Endothelial cell of umbilical vein (primary cell): ENCODE measurements at regions not wholly inside any gene's neighbourhood (a gene's known extent, or its start where the extent isn't known, plus 50 kb on each side); places are given as distances from the start of the nearest gene placed in this dataset.

Experiments
- BruUV-seq: library from RNA; stranded (reverse); fragments of 400-500 nt; replicated peaks from 2 replicates; lab custom pipeline; 2021; lab: Mats Ljungman, UMichigan
- CTCF ChIA-PET: fragments of 300-600, 350-600 bp; sonication (Branson Sonifier 250); formaldehyde crosslinking; loops from one replicate; lab custom pipeline; 2021; ENCODE audit warnings: antibody characterized with exemption, inconsistent platforms; lab: Charles Lee
- POLR2A ChIA-PET: fragments of 300-600, 350-600 bp; sonication (Branson Sonifier 250); formaldehyde crosslinking; loops from one replicate; lab custom pipeline; 2021; ENCODE audit warnings: antibody characterized with exemption, inconsistent platforms; lab: Charles Lee
- DNase-seq: peaks from one replicate; pipeline ENCODE4 v3.0.0-alpha.2; 2011; ENCODE audit warnings: low read depth, low spot score
- FAIRE-seq: peaks from 2 replicates; lab custom pipeline; 2011; peaks lifted over from hg19 to GRCh38; lab: Jason Lieb, UNC
- H2AFZ ChIP-seq: 2 replicates; pipeline ENCODE4 v1.6.0; 2012; ENCODE audit warnings: low read depth, low read length, control low read depth, inconsistent platforms
- H3K27ac ChIP-seq: 2 replicates; pipeline ENCODE4 v1.5.1; 2011; ENCODE audit warnings: low read depth, mild to moderate bottlenecking, control low read depth, low read length, moderate library complexity; ENCODE audit not compliant: insufficient read depth
- H3K27me3 ChIP-seq, 2 experiments: 2 replicates each; pipeline versions ENCODE4 v1.6.0 to v1.6.1; 2011; ENCODE audit warnings: low read length in 2 of 2, mixed read lengths in 1 of 2; ENCODE audit not compliant: control insufficient read depth in 2 of 2, insufficient read depth in 2 of 2
- H3K36me3 ChIP-seq, 2 experiments: 2 replicates in 1 of 2; 3 replicates in 1 of 2; pipeline ENCODE4 v1.5.1; 2011; ENCODE audit warnings: low read length in 2 of 2, mild to moderate bottlenecking in 1 of 2, moderate library complexity in 1 of 2; ENCODE audit not compliant: control insufficient read depth in 2 of 2, insufficient read depth in 2 of 2; ENCODE audit errors: extremely low read depth in 1 of 2
- H3K4me1 ChIP-seq: 3 replicates; pipeline ENCODE4 v1.5.1; 2011; ENCODE audit warnings: mild to moderate bottlenecking, low read length; ENCODE audit not compliant: control insufficient read depth, insufficient read depth; ENCODE audit errors: extremely low read depth
- H3K4me2 ChIP-seq: 2 replicates; pipeline ENCODE4 v1.6.1; 2011; ENCODE audit warnings: low read length, control low read depth, mixed read lengths; ENCODE audit not compliant: insufficient read depth
- H3K4me3 ChIP-seq, 3 experiments: fragments of 200-600 bp in 1 of 3; sonication (generic), shearing (Covaris generic) in 1 of 3; replicated peaks in 1 of 3; 2 replicates each; pipeline ENCODE4 v1.5.1; 2011 to 2016; ENCODE audit warnings: control low read depth in 3 of 3, low read length in 3 of 3, mild to moderate bottlenecking in 2 of 3, inconsistent platforms in 1 of 3, low read depth in 1 of 3, moderate library complexity in 1 of 3; ENCODE audit not compliant: insufficient read depth in 1 of 3
- H3K79me2 ChIP-seq: 2 replicates; pipeline ENCODE4 v1.6.0; 2012; ENCODE audit warnings: low read length, inconsistent platforms; ENCODE audit not compliant: control insufficient read depth, insufficient read depth
- H3K9ac ChIP-seq: replicated peaks from 2 replicates; pipeline ENCODE3; 2011; ENCODE audit warnings: low read length, control low read depth; ENCODE audit not compliant: insufficient read depth; ENCODE audit errors: extremely low read depth
- H3K9me1 ChIP-seq: replicated peaks from 3 replicates; pipeline ENCODE4 v1.6.0; 2011; ENCODE audit warnings: mild to moderate bottlenecking, low read length; ENCODE audit not compliant: control insufficient read depth, insufficient read depth; ENCODE audit errors: extremely low read depth
- H3K9me3 ChIP-seq: replicated peaks from 2 replicates; pipeline ENCODE4 v1.5.1; 2012; ENCODE audit warnings: low read length, inconsistent platforms; ENCODE audit not compliant: control insufficient read depth, insufficient read depth
- H4K20me1 ChIP-seq: replicated peaks from 2 replicates; pipeline ENCODE3; 2011; ENCODE audit warnings: mild to moderate bottlenecking, low read length; ENCODE audit not compliant: control insufficient read depth, insufficient read depth; ENCODE audit errors: extremely low read depth
- EZH2 ChIP-seq: IDR thresholded peaks from 2 replicates; pipeline ENCODE4 v1.6.1; 2012; ENCODE audit warnings: borderline replicate concordance, low read depth, mild to moderate bottlenecking, moderate library complexity, low read length, inconsistent platforms; ENCODE audit not compliant: severe bottlenecking
- FOS ChIP-seq: IDR thresholded peaks from 2 replicates; pipeline ENCODE4 v1.6.1; 2011; ENCODE audit warnings: mild to moderate bottlenecking, low read length, moderate library complexity, borderline replicate concordance; ENCODE audit not compliant: insufficient read depth
- GATA2 ChIP-seq: IDR thresholded peaks from 2 replicates; pipeline ENCODE4 v1.7.0; 2011; ENCODE audit warnings: low read depth, mild to moderate bottlenecking, moderate library complexity, mixed read lengths, low read length; ENCODE audit not compliant: insufficient read length, insufficient read depth
- JUN ChIP-seq: IDR thresholded peaks from 2 replicates; pipeline ENCODE4 v1.6.1; 2011; ENCODE audit warnings: borderline replicate concordance, low read depth; ENCODE audit not compliant: insufficient read length, insufficient read depth
- MAX ChIP-seq: IDR thresholded peaks from 2 replicates; pipeline ENCODE4 v1.6.1; 2011; ENCODE audit not compliant: insufficient read depth, insufficient read length
- MYC ChIP-seq: IDR thresholded peaks from one replicate; pipeline ENCODE4 v1.6.1; 2011; ENCODE audit warnings: mild to moderate bottlenecking, low read depth, low read length
- POLR2A ChIP-seq: IDR thresholded peaks from 2 replicates; pipeline ENCODE4 v1.6.1; 2012; ENCODE audit warnings: low read depth, mild to moderate bottlenecking, control low read depth, low read length
- POLR2AphosphoS5 ChIP-seq: IDR thresholded peaks from 2 replicates; pipeline ENCODE4 v1.6.1; 2012; ENCODE audit warnings: low read depth, mild to moderate bottlenecking, control low read depth, low read length, moderate library complexity; ENCODE audit not compliant: insufficient read depth
- dilution Hi-C: fragments of 300-500 bp; cut with MboI; formaldehyde crosslinking; loops from one replicate; pipeline ENCODE4 v1.15.0; 2019; ENCODE audit warnings: low sequenced_read_pairs; ENCODE audit not compliant: extremely low pct_ligation_motif_present
- intact Hi-C: fragments of 100-400 bp; cut with micrococcal nuclease; formaldehyde crosslinking; loops from one replicate; pipeline ENCODE4 v1.10.0; 2022
- TF ChIP-seq, protein P1 (sequence below), 2 donors: IDR thresholded peaks; 1 replicate in 1 of 2; 2 replicates in 1 of 2; pipeline ENCODE4 v1.5.1; 2011; ENCODE audit warnings: low read length in 2 of 2, mild to moderate bottlenecking in 2 of 2, moderate library complexity in 2 of 2, control low read depth in 1 of 2, inconsistent platforms in 1 of 2, low read depth in 1 of 2; ENCODE audit not compliant: insufficient read depth in 1 of 2; ENCODE audit errors: extremely low read depth in 1 of 2

- Histone ChIP-seq H3K9me3 (no peaks in the 10 kb centered on the region), H3K9me1 (no peaks in the 10 kb centered on the region), H3K36me3 (no peaks in the 10 kb centered on the region), H3K27me3 (peaks cover 0 to 6% of the 10 kb centered on the region in 2 experiments), H2AFZ (no peak overlapping the region), H3K79me2 (no peaks in the 10 kb centered on the region), H3K4me2 (no peak overlapping the region), H3K27ac (no peak overlapping the region), H3K4me3 (no peak overlapping the region), H3K4me1 (peaks cover 14% of the 10 kb centered on the region), H4K20me1 (no peaks in the 10 kb centered on the region), H3K9ac (no peak overlapping the region)
- ChIA-PET CTCF (no interaction called here), POLR2A (no interaction called here)
- intact Hi-C loops: loop anchor here (10.0 kb wide), 1 partner anchor 141 kb away; no protein-coding TSS in a partner anchor
- BruUV-seq: no TSS peak
- DNase-seq (no peak), FAIRE-seq (no peak)
- TF ChIP-seq EZH2 (no peak), JUN (no peak), POLR2A (no peak), FOS (no peak), POLR2AphosphoS5 (no peak), MAX (no peak), GATA2 (no peak), MYC (no peak)
- TF ChIP-seq, protein P1, sequence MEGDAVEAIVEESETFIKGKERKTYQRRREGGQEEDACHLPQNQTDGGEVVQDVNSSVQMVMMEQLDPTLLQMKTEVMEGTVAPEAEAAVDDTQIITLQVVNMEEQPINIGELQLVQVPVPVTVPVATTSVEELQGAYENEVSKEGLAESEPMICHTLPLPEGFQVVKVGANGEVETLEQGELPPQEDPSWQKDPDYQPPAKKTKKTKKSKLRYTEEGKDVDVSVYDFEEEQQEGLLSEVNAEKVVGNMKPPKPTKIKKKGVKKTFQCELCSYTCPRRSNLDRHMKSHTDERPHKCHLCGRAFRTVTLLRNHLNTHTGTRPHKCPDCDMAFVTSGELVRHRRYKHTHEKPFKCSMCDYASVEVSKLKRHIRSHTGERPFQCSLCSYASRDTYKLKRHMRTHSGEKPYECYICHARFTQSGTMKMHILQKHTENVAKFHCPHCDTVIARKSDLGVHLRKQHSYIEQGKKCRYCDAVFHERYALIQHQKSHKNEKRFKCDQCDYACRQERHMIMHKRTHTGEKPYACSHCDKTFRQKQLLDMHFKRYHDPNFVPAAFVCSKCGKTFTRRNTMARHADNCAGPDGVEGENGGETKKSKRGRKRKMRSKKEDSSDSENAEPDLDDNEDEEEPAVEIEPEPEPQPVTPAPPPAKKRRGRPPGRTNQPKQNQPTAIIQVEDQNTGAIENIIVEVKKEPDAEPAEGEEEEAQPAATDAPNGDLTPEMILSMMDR (IDR thresholded peaks at IDR 0.05; ENCODE audit: extremely low read depth in 1 of 2, insufficient read depth in 1 of 2, low read depth in 1 of 2, low read length in 2 of 2): no peak
- dilution Hi-C loops: no loop called here
Observed at GRCh38 chr20:24166123-24166381, 177.5 kb upstream of the GGTLC1 start.
